ENCODE measurements at regions not wholly inside any gene's neighbourhood (a gene's known extent, or its start where the extent isn't known, plus 50 kb on each side); places are given as distances from the start of the nearest gene placed in this dataset.
"Not testable (repeated sequence)": the region's sequence is repeated elsewhere in the genome, so short reads cannot be mapped to it uniquely, and the experiment has no call there.

- Histone ChIP-seq H3K79me2 (ENCODE audit: control insufficient read depth, insufficient read depth, low read length) (no peaks in the 10 kb centered on the region), H3K36me3 (replicated peaks in 1 of 2; ENCODE audit: control extremely low read depth in 1 of 2, control insufficient read depth in 1 of 2, extremely low read depth in 1 of 2, insufficient read depth in 2 of 2, low read length in 1 of 2) (no peaks in the 10 kb centered on the region), H3K4me1 (ENCODE audit: control insufficient read depth in 2 of 2, insufficient read depth in 2 of 2, low read length in 2 of 2) (no peaks in the 10 kb centered on the region), H3K9me3 (ENCODE audit: control extremely low read depth in 1 of 3, control insufficient read depth in 2 of 3, insufficient read depth in 1 of 3, low read length in 2 of 3) (peaks cover 0 to 3% (median 0%) of the 10 kb centered on the region in 3 donors), H3K27me3 (replicated peaks in 1 of 4; ENCODE audit: control extremely low read depth in 1 of 4, control insufficient read depth in 3 of 4, insufficient read depth in 4 of 4, low read length in 3 of 4) (no peaks in the 10 kb centered on the region), H3K4me2 (replicated peaks; ENCODE audit: low read depth, low read length, poor library complexity, severe bottlenecking) (no peak overlapping the region), H3K4me3 (ENCODE audit: control extremely low read depth in 1 of 5, extremely low read depth in 1 of 5, insufficient read depth in 1 of 5, low read depth in 2 of 5, low read length in 4 of 5) (no peak overlapping the region), H3K9ac (ENCODE audit: low read length) (no peak overlapping the region), H4K20me1 (ENCODE audit: control insufficient read depth, insufficient read depth, low read length, poor library complexity, severe bottlenecking) (no peaks in the 10 kb centered on the region), H2AFZ (ENCODE audit: insufficient read depth, low read depth, low read length, poor library complexity, severe bottlenecking) (no peak overlapping the region), H3K27ac (ENCODE audit: low read length in 2 of 2) (no peak overlapping the region)
- H3K9me3 Mint-ChIP-seq (ENCODE audit: insufficient read depth), result peaks cover 6% of the 10 kb centered on the region
- CTCF ChIA-PET, result no interaction called here
- WGBS (ENCODE audit: insufficient coverage), result 60% methylated on average over 1 of the region's 5 CpGs
- no peak for TF ChIP-seq EZH2 (IDR thresholded peaks at IDR 0.05; ENCODE audit: borderline replicate concordance, insufficient read depth, low read depth, low read length, poor library complexity, severe bottlenecking)
- TF ChIP-seq, protein P1, sequence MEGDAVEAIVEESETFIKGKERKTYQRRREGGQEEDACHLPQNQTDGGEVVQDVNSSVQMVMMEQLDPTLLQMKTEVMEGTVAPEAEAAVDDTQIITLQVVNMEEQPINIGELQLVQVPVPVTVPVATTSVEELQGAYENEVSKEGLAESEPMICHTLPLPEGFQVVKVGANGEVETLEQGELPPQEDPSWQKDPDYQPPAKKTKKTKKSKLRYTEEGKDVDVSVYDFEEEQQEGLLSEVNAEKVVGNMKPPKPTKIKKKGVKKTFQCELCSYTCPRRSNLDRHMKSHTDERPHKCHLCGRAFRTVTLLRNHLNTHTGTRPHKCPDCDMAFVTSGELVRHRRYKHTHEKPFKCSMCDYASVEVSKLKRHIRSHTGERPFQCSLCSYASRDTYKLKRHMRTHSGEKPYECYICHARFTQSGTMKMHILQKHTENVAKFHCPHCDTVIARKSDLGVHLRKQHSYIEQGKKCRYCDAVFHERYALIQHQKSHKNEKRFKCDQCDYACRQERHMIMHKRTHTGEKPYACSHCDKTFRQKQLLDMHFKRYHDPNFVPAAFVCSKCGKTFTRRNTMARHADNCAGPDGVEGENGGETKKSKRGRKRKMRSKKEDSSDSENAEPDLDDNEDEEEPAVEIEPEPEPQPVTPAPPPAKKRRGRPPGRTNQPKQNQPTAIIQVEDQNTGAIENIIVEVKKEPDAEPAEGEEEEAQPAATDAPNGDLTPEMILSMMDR (IDR thresholded peaks at IDR 0.05), result no peak
- no peak overlapping the region for H3K27ac Mint-ChIP-seq
- ATAC-seq (ENCODE audit: low read depth), result no peak
- intact Hi-C loops (cut with micrococcal nuclease), result no loop called here
- no peaks in the 10 kb centered on the region for H3K4me1 Mint-ChIP-seq
- POLR2A ChIA-PET, result no interaction called here
- H3K27me3 Mint-ChIP-seq, result no peaks in the 10 kb centered on the region
- DNase-seq, result no peak
- no peak overlapping the region for H3K4me3 Mint-ChIP-seq
These were observed 593.0 kb upstream of the AADAT start for GRCh38 chr4:170682558-170683294.

DNA sequence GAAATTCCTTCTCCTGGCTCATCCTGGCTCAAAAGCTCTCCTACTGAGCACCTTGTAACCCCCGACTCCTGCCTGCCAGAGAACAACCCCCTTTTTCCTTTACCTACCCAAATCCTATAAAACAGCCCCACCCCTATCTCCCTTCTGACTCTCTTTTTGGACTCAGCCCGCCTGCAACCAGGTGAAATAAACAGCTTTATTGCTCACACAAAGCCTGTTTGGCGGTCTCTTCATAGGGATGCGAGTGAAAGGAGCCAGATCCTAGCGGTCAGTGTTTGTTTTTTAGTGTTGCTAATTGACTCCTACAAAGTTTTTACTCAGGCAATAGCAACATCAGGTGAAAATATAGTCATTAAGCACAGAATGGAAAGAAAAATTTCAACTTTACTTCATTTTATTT lies 592.3 kb upstream of the AADAT start:
- H3K9me3 Mint-ChIP-seq (ENCODE audit: insufficient read depth); H2AFZ ChIP-seq (ENCODE audit: insufficient read depth, low read depth, low read length, poor library complexity, severe bottlenecking): not testable (repeated sequence)
- WGBS (ENCODE audit: insufficient coverage), result 100% methylated on average over 1 of the region's 5 CpGs

More for the DNA sequence above, 592.3 kb upstream of the AADAT start:
- H3K36me3 ChIP-seq (replicated peaks in 1 of 2; ENCODE audit: control extremely low read depth in 1 of 2, control insufficient read depth in 1 of 2, extremely low read depth in 1 of 2, insufficient read depth in 2 of 2, low read length in 1 of 2); H4K20me1 ChIP-seq (ENCODE audit: control insufficient read depth, insufficient read depth, low read length, poor library complexity, severe bottlenecking); H3K4me2 ChIP-seq (replicated peaks; ENCODE audit: low read depth, low read length, poor library complexity, severe bottlenecking); H3K27me3 ChIP-seq (replicated peaks in 1 of 4; ENCODE audit: control extremely low read depth in 1 of 4, control insufficient read depth in 3 of 4, insufficient read depth in 4 of 4, low read length in 3 of 4); POLR2A ChIA-PET; ATAC-seq (ENCODE audit: low read depth); intact Hi-C loops (cut with micrococcal nuclease); H3K4me1 Mint-ChIP-seq; H3K9ac ChIP-seq (ENCODE audit: low read length); CTCF ChIA-PET; H3K4me3 Mint-ChIP-seq; H3K27me3 Mint-ChIP-seq; DNase-seq; H3K27ac Mint-ChIP-seq; H3K27ac ChIP-seq (ENCODE audit: low read length in 2 of 2); H3K79me2 ChIP-seq (ENCODE audit: control insufficient read depth, insufficient read depth, low read length); H3K4me3 ChIP-seq (ENCODE audit: control extremely low read depth in 1 of 5, extremely low read depth in 1 of 5, insufficient read depth in 1 of 5, low read depth in 2 of 5, low read length in 4 of 5); H3K9me3 ChIP-seq (ENCODE audit: control extremely low read depth in 1 of 3, control insufficient read depth in 2 of 3, insufficient read depth in 1 of 3, low read length in 2 of 3); H3K4me1 ChIP-seq (ENCODE audit: control insufficient read depth in 2 of 2, insufficient read depth in 2 of 2, low read length in 2 of 2): not testable (repeated sequence)
